GM21381 (cell line): ENCODE measurements at regions not wholly inside any gene's neighbourhood (a gene's known extent, or its start where the extent isn't known, plus 50 kb on each side); places are given as distances from the start of the nearest gene placed in this dataset.

ENCODE experiments used
- ATAC-seq: cut with Tn5 transposase; IDR thresholded peaks from one replicate; pipeline ENCODE4 v1.9.1; 2021; ENCODE audit warnings: mild to moderate bottlenecking, moderate library complexity; ENCODE audit not compliant: unreplicated experiment

DNA sequence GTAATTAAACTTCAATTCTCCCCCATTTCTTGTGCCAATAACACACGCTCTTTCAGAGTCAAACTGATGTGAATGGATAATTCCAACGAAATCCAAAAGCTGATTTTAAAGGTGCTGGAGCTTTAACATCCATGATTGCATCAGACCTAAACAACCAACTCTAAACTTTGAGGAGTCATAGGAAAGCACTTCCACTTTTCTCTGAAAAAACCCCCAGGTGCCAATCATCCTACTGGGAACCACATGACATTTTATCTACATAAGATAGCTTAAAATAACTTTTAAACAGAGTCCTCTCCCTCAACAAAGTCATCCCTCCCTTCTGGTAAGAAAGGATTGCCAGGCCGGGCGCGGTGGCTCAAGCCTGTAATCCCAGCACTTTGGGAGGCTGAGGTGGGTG lies 167.7 kb upstream of the PDE10A start:
- ATAC-seq = no peak

DNA sequence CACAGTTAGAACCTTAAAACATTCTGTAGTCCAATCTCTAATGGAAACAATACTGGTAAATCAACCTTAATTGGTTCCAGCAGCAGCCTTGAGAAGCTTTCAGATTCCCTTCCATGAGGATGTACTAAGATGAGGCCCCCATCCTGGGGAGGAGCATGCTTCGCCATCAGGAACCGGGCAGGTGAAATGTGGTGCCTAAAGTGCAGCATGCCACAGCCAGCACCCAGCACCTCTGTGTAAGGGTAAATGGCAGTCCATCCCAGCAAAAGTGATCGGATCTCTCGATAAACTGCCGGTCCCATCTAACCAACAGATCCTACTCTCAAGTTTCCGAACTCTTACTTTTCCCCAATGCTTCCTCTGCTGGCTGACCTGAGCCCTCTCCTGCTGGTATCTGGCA lies 166.3 kb upstream of the PDE10A start:
- ATAC-seq = no peak

GRCh38 chr6:165827190-165827518 lies 164.1 kb upstream of the PDE10A start:
- ATAC-seq = no peak

DNA sequence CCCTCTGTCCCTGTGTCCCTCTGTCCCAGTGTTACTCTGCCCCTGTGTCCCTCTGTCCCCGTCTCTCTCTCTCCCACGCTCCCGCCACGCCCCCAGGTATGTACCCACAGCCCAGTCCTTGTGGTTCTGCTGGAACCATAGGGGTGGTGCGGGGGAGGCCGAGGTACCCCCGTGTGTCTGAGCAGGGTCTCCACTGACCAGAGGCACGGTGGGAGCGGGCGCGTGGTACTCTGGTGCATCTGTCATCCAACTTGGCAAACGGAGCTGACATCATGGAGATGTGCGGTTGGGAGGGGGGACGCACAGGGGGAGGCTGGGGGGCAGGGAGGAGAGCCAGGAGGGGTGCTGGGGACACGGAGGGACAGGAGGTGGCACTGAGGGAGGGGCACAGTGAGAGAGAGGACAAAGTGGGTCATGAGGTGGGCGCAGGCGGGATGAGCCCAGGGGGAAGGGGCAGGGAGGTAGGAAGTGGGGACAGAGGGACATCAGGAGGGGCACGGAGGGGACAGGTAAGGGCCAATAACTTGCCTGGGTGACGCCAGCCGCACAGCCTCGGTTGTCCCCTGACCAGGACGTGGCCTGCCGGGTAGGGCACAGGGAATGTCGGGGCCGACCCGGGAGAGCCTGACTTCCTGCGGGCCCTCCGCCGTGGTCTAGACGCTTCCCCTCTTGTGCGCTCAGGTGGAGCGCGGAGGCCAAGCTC lies 163.6 kb upstream of the PDE10A start:
- no peak for ATAC-seq

DNA sequence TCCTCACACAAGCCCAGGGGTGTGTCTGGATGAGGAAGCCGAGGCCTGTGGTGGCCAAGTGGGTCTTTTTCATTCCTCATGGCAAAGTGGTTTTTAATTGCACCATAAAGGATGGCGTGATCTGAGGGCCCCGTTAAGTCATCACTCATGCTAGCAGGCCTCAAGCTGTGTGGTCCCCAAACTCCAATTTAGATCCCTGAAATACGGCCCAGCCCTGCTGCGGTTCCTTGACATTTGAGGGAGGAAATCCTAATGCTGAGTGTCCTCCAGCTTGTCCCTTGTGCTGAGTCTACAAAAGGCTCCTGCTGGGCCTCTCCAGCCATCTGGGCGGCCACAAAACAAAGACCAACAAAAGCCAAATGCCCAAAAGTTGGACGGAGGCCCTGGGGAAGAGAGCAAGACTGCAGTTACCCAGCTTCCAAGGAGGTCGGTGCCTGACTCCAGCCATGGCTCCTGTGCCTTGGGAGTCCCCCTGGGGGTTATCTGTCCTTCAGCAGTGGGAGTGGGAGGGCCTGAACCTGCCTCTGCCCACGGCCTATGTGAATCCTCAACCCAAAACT lies 162.3 kb upstream of the PDE10A start:
- ATAC-seq = no peak

DNA sequence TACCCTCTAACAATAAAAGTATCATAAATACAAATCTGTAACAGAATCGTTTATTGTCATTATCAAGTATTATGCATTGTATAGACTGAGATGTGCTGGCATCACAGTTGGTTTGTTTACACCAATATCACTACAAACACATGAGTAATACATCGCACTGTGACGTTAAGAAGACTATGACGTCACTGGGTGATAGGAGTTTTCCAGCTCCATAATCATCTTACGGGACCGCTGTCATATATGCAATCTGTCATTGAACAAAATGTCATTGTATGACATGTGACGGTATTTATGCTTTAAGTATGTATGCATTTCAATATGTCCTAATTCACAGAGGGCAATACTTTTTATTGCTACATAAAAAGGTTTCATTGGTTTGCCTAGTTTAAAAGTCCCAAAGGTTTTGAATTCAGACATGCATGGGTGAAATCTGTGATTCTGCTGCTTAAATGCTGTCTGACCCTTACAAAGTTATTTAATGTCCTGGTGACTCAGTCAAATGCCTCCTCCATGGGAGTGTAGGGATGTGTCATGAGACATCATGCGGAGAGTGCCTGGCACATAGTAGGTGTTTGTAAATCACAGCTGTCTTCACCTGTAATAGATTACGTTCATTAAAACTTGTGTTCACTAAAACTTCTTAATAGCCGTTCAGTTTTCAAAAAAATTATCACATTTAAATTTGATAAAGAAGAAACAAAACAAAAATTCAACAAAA lies 160.7 kb upstream of the PDE10A start:
- no peak for ATAC-seq

- ATAC-seq = no peak
Measured at GRCh38 chr6:165822501-165822900, 159.5 kb upstream of the PDE10A start.

DNA sequence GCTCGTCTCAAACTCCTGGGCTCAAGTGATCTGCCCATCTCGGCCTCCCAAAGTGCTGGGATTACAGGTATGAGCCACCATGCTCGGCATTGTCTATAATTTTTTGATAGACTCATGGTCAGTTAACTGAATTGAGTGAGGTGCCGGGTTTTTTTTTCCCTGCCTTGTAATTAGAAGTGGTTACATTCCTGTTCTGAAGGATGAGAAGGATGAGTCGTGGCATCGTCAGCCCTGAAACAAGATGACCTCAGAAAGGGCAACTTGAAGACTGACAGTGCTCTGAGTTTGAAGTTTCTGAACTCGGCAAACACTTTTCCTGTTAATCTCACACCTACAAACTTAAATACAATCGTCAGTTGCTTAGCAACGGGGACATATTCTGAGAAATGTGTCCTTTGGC lies 158.7 kb upstream of the PDE10A start:
- ATAC-seq = no peak

GRCh38 chr6:165820934-165821333 lies 157.9 kb upstream of the PDE10A start:
- no peak for ATAC-seq

- ATAC-seq = no peak
Measured at GRCh38 chr6:165820407-165820806, 157.4 kb upstream of the PDE10A start.

DNA sequence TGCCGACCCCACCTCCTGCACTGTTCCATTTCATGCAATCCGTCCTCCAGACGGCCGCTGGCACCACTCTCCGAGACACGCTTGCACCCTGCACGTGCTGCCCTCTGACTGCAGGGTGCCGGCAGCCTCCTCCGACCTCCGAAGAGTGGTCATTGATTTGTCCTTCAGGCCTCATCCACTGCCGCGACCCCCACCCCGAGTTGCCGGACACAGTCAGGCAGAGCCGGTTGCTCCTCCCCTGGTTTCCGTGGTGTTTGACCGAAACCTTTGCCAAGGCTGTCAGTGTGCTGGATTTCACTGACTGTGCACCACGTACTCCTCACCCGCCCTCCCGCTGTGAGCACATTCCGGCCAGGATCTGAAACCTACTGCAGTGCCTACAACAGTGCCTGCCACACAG lies 156.4 kb upstream of the PDE10A start:
- no peak for ATAC-seq

GRCh38 chr6:165818200-165818599 lies 155.2 kb upstream of the PDE10A start:
- no peak for ATAC-seq

- ATAC-seq = no peak
Measured at GRCh38 chr6:165817771-165818170, 154.7 kb upstream of the PDE10A start.

- no peak for ATAC-seq
Measured at GRCh38 chr6:165817148-165817547, 154.1 kb upstream of the PDE10A start.

GRCh38 chr6:165814679-165815078 lies 151.6 kb upstream of the PDE10A start:
- no peak for ATAC-seq

GRCh38 chr6:165811512-165811911 lies 148.5 kb upstream of the PDE10A start:
- ATAC-seq = no peak

- no peak for ATAC-seq
Measured at GRCh38 chr6:165808021-165808420, 145.0 kb upstream of the PDE10A start.

DNA sequence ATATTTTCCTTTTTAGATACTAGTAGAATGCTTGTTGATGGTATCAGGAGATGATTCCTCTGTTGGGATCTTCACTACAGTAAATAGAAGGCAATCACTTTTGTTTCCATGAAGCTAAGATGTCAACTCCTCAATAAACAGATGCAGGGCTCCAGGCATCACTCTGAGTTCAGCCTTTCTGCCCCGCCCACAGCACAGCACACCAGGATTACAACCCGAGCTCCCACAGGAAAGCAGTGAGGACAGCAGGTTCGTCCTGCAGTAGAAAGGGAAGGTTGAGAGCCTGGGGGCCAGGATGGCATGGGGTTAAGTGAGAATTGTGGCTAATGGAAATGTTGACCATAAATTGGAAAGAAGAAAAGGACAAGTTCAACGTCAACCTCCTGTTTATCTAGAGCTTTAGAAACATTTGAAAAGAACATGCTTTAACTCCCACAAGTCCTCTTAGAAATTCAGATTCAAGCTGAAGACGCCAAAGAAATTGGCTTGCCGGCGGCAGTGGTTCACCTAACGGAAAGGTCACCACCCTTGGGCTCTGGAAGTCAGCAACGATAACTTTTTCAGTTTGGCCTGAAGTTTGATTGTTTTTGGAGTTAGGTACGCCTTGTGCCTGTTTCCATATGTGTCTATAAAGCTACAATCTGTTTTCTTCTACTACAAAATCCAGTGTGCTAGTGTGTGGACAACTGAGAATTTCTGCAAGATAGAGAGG lies 144.4 kb upstream of the PDE10A start:
- no peak for ATAC-seq

DNA sequence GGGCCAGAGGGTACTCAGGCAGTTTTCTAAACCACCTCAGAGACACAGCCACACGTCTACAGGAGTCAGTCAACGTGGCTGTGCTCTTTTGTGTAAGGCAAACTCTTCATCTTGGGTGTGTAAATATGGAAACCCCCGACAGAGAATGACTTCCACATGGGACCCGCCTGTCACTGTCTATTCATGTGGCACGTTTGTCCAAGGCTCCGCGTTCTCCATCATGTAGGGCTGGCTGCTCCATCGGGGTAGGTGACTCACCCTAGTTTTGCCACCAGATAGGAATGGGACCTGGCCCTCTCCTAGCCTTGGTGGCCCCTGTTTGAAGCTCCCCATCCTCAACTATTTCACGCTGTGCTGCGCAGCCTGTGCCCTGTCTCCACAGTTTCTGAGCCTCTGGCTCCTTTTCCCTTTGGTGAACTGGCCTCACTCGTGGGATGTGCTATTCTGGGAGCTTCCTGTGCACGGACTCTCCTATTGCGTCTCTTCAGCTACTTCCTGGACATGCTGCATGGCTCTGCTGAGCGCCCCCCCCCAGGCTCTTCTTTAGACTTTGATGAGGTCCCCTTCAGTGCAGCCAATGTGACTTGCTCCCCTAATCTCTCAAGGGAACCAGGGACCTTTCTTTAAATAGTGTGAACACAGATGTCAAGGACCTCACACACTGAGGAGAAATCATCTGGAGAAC lies 143.2 kb upstream of the PDE10A start:
- no peak for ATAC-seq

DNA sequence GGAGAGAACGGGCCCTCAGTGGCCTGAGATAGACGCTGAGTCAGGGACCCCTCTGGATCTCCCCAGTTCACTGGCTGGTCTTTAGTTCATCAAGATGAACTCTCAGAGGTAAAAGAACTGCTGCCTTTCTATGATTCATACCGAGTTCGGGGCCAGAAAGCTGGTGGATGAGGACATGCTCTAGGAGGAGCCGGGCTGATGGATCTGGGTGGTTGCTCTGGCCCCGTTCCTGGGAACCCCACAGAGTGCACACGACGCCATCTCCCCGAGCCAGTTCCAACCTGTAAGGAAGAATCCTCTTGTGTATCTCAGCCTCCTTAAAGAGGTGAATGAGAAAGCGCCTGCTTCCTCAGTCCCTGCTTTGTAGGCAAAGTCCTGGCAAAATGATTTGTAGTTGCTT lies 142.6 kb upstream of the PDE10A start:
- no peak for ATAC-seq

- no peak for ATAC-seq
Measured at GRCh38 chr6:165805067-165805555, 142.1 kb upstream of the PDE10A start.
